ENCODE measurements at regions not wholly inside any gene's neighbourhood (a gene's known extent, or its start where the extent isn't known, plus 50 kb on each side); places are given as distances from the start of the nearest gene placed in this dataset.

- Histone ChIP-seq H3K36me3 (ENCODE audit: control insufficient read depth in 4 of 4, insufficient read depth in 3 of 4, low read depth in 1 of 4, low read length in 3 of 4) (no peaks in the 10 kb centered on the region), H3K27ac (ENCODE audit: low read depth in 1 of 2, low read length in 2 of 2) (no peak overlapping the region), H3K9ac (ENCODE audit: low read depth in 1 of 2, low read length in 2 of 2) (no peak overlapping the region), H3K4me1 (ENCODE audit: control insufficient read depth in 4 of 4, insufficient read depth in 4 of 4, low read length in 3 of 4) (no peaks in the 10 kb centered on the region), H3K9me3 (ENCODE audit: control insufficient read depth in 4 of 4, low read length in 3 of 4) (no peaks in the 10 kb centered on the region), H3K4me3 (ENCODE audit: low read depth in 1 of 3, low read length in 3 of 3) (no peak overlapping the region), H3K27me3 (ENCODE audit: control insufficient read depth in 4 of 4, insufficient read depth in 4 of 4, low read length in 3 of 4) (no peaks in the 10 kb centered on the region)
- WGBS = 39% methylated on average over 4 of the region's 4 CpGs
- no peak for TF ChIP-seq RXRA (IDR thresholded peaks at IDR 0.05)
- TF ChIP-seq RAD21 (IDR thresholded peaks at IDR 0.05) = no peak
- no peak for TF ChIP-seq JUND (IDR thresholded peaks at IDR 0.05)
- TF ChIP-seq EGR1 (IDR thresholded peaks at IDR 0.05; ENCODE audit: low read depth in 2 of 2) = no peak
- TF ChIP-seq NR2F2 (IDR thresholded peaks at IDR 0.05) = no peak
- no peak for TF ChIP-seq ATF3 (IDR thresholded peaks at IDR 0.05)
- no peak for DNase-seq (ENCODE audit: low spot score)
Measured at GRCh38 chr18:73954268-73954667, 193.4 kb downstream of the FBXO15 start.

GRCh38 chr18:73952296-73952946 lies 195.2 kb downstream of the FBXO15 start:
- 47% methylated on average over 7 of the region's 7 CpGs for WGBS
- H3K4me1 ChIP-seq (ENCODE audit: control insufficient read depth in 4 of 4, insufficient read depth in 4 of 4, low read length in 3 of 4) = no peaks in the 10 kb centered on the region
- H3K4me3 ChIP-seq (ENCODE audit: low read depth in 1 of 3, low read length in 3 of 3) = no peak overlapping the region
- TF ChIP-seq HNF4A (conservative IDR thresholded peaks at IDR 0.05) (no peak), FOXA2 (IDR thresholded peaks at IDR 0.05) (no peak), RAD21 (IDR thresholded peaks at IDR 0.05) (no peak), FOXA1 (IDR thresholded peaks at IDR 0.05) (no peak), GABPA (IDR thresholded peaks at IDR 0.05 in 1 of 2, conservative IDR thresholded peaks at IDR 0.05 in 1 of 2) (no peak), REST (IDR thresholded peaks at IDR 0.05) (no peak), ZBTB33 (IDR thresholded peaks at IDR 0.05) (no peak), CTCF (IDR thresholded peaks at IDR 0.05; ENCODE audit: low read depth, low read length, missing input control) (no peak), MAX (IDR thresholded peaks at IDR 0.05) (no peak)
- no peaks in the 10 kb centered on the region for H3K36me3 ChIP-seq (ENCODE audit: control insufficient read depth in 4 of 4, insufficient read depth in 3 of 4, low read depth in 1 of 4, low read length in 3 of 4)
- no peak for DNase-seq (ENCODE audit: low spot score)
- H3K9me3 ChIP-seq (ENCODE audit: control insufficient read depth in 4 of 4, low read length in 3 of 4) = peaks cover 0 to 2% (median 0%) of the 10 kb centered on the region in 4 donors
- H3K27me3 ChIP-seq (ENCODE audit: control insufficient read depth in 4 of 4, insufficient read depth in 4 of 4, low read length in 3 of 4) = no peaks in the 10 kb centered on the region
- no peak overlapping the region for H3K27ac ChIP-seq (ENCODE audit: low read depth in 1 of 2, low read length in 2 of 2)
- no peak overlapping the region for H3K9ac ChIP-seq (ENCODE audit: low read depth in 1 of 2, low read length in 2 of 2)

Data from liver (tissue), 8 donors.